ENCODE measurements at regions not wholly inside any gene's neighbourhood (a gene's known extent, or its start where the extent isn't known, plus 50 kb on each side); places are given as distances from the start of the nearest gene placed in this dataset.

- no peak for DNase-seq
Measured at GRCh38 chr3:168342946-168343850, 247.5 kb upstream of the GOLIM4 start.

GRCh38 chr3:168341956-168342936, 246.5 kb upstream of the GOLIM4 start:
- DNase-seq = no peak

GRCh38 chr3:168341192-168341815, 245.6 kb upstream of the GOLIM4 start:
- DNase-seq = no peak

- no peak for DNase-seq
Measured at GRCh38 chr3:168338161-168338560, 242.4 kb upstream of the GOLIM4 start.

- no peak for DNase-seq
Measured at GRCh38 chr3:168336276-168336675, 240.6 kb upstream of the GOLIM4 start.

GRCh38 chr3:168333410-168333935, 237.7 kb upstream of the GOLIM4 start:
- DNase-seq = no peak

- DNase-seq = no peak
Measured at GRCh38 chr3:168331756-168332155, 236.0 kb upstream of the GOLIM4 start.

- no peak for DNase-seq
Measured at GRCh38 chr3:168330983-168331382, 235.3 kb upstream of the GOLIM4 start.

GRCh38 chr3:168327856-168328255, 232.1 kb upstream of the GOLIM4 start:
- DNase-seq = no peak

- DNase-seq = no peak
Measured at GRCh38 chr3:168325684-168326083, 230.0 kb upstream of the GOLIM4 start.

GRCh38 chr3:168322941-168323340, 227.2 kb upstream of the GOLIM4 start:
- no peak for DNase-seq

- DNase-seq = no peak
Measured at GRCh38 chr3:168314166-168314565, 218.4 kb upstream of the GOLIM4 start.

GRCh38 chr3:168312984-168313383, 217.3 kb upstream of the GOLIM4 start:
- DNase-seq = no peak

GRCh38 chr3:168307893-168308292, 212.2 kb upstream of the GOLIM4 start:
- no peak for DNase-seq

- DNase-seq = no peak
Measured at GRCh38 chr3:168295027-168295426, 199.3 kb upstream of the GOLIM4 start.

GRCh38 chr3:168292296-168292695, 196.6 kb upstream of the GOLIM4 start:
- no peak for DNase-seq

GRCh38 chr3:168289471-168290008, 193.8 kb upstream of the GOLIM4 start:
- no peak for DNase-seq

GRCh38 chr3:168288511-168289401, 193.0 kb upstream of the GOLIM4 start:
- DNase-seq = no peak

- no peak for DNase-seq
Measured at GRCh38 chr3:168285506-168285905, 189.8 kb upstream of the GOLIM4 start.

- no peak for DNase-seq
Measured at GRCh38 chr3:168284728-168285127, 189.0 kb upstream of the GOLIM4 start.

GRCh38 chr3:168275662-168276061, 179.9 kb upstream of the GOLIM4 start:
- no peak for DNase-seq

All from CD4-positive, alpha-beta T cell treated with Interleukin-21 for 1 hour (primary cell).